ENCODE measurements at regions not wholly inside any gene's neighbourhood (a gene's known extent, or its start where the extent isn't known, plus 50 kb on each side); places are given as distances from the start of the nearest gene placed in this dataset.

DNA sequence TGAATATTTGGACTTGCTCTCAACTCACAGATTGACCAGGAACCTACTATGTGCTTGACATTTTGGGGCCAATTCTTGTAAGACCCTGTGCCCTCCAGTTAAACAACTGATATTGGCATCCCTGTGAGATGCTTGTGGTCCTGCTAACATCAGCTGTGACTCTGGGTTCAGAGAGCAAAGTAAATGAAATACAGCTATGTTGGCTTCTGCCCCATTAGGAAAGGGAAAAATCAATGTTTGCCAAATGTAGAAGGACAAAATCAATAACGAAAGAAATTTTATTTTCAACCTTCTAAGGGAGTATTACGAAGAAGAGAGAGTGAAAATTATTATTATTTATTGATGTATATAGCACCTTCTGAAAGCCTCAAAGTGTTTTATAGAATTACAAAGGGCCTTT lies 266.9 kb upstream of the ARID1B start:
- no peak for DNase-seq

DNA sequence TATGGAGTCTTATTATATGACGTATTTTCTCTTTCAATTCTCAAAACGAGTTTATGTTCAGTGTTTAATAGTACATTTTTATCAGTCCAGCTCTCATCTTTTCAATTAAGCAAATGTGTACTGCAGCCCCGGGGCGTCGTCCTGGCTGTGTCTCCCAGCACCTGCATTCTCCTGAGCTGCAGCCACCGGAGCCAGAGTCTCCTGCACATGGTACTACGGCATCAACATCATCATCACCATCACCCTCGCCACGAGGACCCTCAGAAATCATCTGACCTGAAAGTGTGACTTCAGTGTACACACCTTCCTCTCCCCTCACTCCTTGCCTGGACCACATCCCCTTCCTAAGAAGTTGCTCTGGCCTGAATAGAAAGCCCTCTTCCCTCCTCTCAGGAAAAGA lies 267.7 kb upstream of the ARID1B start:
- no peak for DNase-seq

DNA sequence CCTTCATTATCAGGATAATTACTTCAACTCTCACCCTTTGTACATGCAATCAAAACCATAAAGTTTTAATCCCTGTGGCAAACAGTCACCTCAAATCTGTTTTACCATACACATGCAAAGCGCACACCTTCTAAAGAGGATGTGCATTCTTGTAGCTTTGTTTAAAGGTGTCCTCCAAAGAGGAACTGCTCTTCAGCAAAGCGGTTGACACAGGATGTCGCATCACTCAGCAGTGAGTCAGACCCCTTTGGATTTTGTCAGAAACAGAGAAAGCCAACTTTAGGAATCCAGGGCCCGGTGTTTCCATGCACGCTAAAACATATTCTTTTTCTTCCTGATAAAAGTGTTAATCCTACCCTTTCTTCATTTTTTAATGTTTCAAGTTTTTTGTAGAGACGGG lies 268.3 kb upstream of the ARID1B start:
- DNase-seq, result no peak

DNA sequence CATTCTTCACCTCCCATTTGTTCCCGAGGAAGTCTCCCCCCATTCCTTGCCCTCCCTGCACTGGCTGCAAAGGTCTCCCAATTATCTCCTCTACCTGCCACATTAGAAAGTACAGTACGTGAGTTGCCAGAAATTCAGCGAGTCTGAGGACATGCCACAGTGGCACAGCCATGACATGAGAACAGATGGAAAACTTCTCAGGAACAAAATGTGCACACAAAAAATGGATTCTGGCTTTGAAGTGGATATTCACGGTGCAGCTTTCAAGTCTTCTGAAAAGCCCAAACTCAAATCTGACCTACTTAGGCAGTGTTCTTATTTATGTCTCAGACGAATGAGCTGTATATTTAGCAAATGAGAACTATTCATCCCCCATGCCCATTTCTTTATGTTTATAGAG lies 269.1 kb upstream of the ARID1B start:
- DNase-seq, result no peak

DNA sequence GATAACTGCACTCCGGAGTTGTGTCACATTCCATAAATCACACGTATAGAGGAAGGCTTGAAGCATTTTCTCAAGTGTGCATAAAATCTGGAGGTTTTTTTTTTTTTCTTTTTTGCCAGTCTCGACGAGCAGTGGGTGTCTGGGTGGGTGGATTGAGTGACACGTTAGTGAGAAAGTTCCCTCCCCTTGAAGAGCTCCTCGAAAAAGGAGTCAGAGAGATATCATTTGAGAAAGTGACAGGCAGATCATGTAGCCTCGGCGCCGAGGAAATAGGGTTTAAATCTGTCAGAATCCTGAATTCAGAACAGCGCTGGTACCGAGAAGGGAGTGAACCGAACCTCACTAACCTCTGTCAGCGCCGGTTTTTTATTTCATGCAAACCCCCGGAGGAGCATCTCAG lies 269.5 kb upstream of the ARID1B start:
- DNase-seq, result no peak

DNA sequence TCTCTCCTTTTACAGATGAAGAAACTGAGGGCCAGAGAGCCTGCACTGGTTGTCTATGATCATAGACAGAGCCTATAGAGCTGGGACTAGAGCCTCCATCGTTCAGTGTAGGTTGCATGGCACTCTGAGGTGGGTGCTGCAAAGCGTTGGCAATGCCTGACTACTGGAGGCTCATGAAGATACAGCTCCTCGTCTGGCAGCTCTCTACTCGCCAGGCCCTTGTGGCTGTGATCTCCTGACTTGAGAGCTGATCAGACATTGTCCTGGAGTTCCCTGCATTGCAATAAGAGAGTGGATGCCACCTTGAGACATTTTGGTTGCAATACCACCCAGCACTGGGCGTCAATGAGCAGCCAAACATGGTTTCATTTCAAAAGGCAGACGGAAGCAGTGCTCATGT lies 270.1 kb upstream of the ARID1B start:
- DNase-seq, result no peak

DNA sequence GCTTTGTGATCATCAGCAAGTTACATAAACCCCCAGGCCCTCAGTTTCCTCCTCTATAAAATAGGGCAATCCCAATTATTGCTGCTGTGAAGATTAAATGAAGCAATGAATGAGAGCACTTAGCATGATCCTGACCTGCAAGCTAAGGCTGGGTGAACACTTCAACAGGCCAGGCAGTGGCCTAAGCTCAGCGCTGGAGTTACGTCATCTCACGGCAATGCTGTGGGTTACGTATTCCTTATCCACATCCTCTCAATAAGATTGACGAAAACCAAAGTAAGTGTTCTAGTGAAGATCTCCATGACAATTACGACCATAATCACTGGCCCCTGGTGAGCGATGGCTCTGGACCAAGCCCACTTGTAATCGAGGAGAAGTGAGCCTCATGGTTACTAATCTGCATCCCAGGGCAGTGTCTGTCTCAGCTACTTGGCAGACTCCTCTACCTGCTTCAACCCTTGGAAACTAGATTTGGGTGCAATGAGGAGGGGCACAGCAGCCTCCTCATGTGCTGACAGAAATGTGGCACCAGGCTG lies 274.1 kb upstream of the ARID1B start:
- DNase-seq, result no peak

DNA sequence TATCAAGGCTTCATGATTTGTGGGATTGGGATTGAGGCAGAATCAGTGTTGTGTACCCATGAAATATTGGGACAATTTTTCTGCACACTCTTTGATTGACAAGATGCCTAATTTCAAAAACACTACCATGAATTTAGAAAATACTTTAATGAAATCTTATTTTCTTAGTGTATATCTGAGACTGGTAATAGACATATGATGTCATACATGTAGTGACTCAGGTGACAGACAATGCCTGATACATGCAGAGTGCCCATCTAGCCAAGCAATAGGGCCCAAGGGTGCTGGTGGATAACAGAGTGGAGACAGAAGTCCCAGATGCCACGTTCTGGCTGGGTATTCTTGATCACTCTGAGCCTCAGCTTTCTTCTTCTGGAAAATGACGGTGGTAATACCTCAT lies 279.6 kb upstream of the ARID1B start:
- DNase-seq, result no peak

DNA sequence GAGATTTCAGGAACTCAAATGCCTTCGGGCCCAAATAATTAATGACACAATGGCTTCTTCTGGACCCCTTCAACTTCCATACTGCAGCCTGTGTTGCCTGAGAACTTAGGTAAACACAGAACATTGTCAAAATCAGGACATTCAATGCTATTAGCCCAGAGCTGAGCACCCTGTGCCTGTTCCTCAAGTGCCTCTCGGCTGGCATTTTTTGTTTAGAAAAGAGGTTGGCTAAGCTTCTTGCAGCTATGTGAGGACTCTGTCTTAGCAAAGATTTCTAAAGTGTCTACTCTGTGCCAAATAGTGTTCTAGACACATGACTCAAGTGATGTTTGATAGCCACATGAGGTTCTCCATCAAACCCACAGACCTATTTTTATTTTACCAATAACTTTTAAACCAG lies 289.3 kb upstream of the ARID1B start:
- no peak for DNase-seq

DNA sequence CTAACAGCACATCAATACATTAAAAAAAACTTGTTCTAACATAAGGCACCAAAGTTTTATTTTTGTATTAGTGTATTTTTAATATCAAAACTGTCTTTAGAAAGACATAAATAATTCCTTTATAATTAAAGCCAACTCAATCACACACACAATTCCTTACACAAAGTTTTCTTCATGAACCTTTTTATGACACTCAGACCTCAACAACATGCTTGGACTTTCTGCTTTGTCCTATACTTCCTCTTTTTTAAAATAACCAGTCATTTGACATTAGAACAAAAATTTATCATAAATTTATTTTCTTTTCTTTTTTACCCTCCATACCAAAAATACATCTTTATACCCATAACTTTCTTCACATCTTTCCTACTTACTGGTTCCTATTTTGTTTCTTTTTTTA lies 292.0 kb upstream of the ARID1B start:
- no peak for DNase-seq

DNA sequence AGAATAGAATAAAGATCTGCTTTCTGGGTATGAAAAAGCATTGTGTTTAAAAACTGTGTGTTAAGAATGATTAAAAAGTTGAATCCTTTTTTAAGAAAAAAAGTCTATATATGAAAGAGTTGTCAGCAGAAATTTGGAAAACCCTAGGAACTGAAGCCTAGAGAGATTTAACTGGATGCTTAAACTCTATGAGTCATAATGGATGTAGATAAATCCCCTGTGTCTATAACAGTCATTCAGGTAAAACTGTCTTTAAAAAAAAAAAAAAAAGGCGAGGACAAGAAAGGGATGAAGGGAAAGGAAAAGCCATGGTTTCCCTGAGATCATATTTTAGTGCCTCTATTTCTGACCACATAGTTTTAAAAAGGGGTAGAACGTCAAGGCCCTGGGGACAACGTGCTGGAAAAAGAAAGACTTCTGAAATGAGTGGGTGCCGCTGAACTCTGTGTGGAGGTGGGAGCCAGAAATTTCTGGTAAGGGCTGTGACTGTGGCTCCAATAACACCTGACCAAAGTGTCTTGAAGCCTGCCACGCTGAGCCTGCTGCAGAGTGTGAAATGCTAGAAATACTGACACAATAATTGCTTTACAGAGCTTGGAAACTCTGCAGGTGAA lies 302.6 kb upstream of the ARID1B start:
- DNase-seq, result no peak

DNA sequence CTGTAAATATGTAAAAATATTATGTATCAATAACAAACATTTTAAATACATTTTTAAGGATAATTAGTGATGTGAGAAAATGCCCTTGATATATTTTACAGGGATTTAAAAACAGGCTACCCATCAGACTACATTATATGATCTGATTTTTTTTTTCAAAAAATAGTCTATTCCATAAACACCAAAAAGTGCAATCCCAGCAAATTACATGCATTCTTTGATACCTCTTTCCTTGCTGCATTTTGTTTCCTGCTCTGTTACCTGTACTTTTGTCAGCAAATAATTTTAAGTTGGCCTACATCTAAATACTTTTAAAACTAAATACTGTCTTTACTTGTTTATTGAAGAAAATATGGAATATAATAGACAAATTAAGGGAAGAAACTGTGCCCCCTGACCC lies 306.2 kb upstream of the ARID1B start:
- no peak for DNase-seq

DNA sequence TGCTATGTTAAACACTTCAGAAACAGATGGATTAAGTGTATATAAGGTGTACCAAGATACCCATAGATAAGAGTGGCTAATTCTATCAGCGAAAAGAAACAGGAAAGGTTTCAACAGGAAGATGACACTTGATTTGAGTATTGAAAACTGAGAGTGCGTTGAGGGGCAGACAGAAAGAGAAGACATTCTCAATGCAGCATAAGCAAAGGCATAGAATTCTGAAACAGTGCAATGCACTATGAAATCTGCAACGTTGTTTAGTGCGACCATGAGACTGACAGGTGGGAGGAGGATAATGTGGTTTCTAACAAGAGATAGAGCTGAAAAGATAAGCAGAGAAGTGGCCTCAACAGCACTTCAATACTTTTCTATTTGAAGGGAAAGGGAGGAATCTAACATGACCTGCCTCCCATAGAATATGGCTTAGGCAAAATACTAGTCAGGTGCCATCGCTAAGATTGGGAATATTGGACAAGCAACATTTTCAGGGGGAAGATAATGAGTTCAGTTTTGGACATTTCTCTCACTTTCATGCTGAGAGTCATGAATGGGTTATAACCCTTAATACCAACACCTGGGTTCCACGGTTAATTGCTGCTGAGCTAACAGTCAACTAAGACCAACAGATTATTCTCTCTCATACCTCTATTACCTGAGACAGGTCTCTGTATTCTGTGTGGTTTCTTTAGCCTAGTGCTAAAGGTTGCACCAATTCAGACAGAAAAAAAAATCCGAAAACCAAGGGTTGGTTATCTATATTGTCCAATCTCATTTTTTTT lies 312.9 kb upstream of the ARID1B start:
- DNase-seq, result no peak

DNA sequence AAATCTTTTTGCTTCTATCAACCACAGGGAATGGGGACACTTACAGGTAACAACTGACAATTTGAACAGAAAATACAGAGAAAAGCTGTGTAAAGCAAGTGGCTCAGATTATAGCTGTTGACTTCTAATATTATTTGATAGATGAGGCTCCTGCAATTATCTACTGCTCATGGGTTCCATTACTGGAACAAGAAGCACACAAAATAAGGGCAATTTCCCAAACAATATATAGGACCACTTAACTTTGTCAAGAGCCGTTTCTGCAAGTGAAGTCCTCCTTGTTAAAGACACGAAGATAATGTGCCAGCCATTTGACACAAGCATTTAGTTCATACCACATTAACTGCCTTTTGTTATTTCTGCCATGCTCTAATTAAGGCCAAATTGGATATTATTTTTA lies 315.5 kb upstream of the ARID1B start:
- DNase-seq, result no peak

DNA sequence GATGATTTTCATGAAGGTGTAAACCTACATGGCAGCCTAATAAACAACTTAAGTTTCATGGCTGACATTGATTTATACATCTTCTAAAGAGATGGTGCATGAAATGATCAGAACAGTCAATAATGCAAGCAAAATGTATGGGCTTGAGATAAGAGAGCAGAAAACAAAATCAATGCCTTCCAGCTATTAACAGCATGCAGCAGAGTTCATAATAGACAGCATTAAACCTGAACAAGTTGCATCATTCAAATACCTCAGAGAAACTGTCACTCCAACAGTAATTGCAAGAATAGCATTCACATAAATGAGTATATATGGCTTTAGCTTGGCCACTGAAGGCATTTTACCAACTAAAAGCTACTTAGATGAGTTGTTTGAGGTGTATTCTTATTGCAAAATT lies 319.6 kb upstream of the ARID1B start:
- no peak for DNase-seq

DNA sequence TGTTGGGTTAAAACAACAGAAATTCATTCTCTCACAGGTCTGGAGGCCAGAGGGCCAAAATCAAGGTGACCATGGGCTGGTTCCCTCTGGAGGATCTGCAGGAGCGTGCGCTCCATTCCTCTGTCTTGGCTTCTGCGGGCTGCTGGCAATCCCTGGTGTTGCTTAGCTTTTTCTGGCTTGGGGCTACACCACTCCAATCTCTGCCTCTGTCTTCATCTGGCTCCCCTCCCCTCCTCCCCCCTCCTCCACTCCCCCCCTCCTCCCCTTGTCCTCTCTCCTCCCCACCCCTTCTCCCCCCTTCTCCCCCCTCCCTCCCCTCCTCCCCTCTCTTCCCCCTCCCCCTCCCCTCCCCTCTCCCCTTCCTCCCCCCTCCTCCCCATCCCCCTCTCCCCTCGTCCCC lies 321.3 kb upstream of the ARID1B start:
- no peak for DNase-seq

DNA sequence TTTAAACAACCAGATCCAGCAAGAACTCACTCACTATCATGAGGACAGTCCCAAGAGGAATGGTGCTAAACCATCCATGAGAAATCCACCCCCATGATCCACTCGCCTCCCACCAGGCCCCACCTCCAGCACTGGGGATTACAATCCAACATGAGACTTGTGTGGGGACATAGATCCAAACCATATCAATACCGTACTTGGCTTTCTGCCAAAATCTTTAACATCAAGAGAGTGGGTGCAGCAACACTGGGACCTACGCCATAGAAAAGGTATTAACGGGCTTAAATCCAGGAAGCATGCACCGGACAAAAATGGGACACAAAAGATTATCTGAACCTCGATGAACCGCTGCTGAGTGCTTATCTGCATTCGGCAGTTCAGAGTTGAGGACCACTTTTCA lies 322.3 kb upstream of the ARID1B start:
- DNase-seq, result no peak

DNA sequence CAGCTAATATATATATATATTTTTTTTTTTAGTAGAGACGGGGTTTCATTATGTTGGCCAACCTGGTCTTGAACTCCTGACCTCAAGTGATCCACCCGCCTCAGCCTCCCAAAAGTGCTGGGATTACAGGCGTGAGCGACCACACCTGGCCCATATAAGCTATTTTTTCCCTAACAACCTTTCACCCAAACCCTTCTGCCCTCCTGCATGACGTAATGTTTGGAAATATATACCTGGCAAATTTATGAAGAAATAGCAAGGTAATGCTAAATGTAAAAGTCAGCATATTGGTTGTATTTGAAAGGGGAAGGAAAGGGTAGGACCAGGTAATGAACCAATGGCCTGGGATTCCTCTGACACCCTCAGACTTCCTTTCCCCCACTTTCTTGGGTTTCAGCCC lies 325.5 kb upstream of the ARID1B start:
- DNase-seq, result no peak

DNA sequence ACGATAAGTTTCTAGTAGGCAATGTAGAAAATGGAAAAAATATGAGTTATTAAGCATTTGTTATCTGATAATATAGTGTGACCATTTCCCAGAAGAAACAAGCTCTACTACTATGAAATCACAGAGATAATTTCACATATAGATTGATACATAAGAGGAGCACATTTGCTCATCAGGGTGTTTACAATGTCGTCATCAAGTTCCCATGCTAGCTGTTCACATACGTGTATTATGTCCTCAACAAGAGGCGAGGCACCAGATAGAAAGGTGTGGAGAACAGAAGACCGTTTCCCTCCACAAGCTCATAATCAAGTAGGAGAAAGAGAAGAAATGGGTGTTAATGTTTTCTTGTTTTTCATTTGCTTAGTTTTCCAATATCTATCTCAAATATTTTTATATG lies 326.1 kb upstream of the ARID1B start:
- no peak for DNase-seq

DNA sequence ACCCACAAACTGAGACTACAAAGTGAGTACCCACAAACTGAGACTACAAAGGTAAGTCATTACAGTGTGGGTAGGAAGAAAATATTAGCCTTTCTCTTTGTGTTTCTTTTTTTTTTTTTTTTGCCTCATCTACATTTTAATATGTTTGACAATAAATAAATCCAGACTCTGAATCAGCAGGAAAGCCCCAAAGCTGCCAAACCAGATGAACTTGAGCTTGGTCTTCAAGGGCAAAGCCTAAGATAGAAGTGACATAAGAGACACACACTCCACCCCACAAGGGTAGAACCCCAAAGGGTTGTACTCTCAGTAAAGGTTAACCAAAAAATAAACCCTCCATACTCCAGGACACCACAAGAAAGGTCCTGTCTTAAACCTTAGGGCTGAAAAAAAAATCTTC lies 326.8 kb upstream of the ARID1B start:
- DNase-seq, result no peak

DNA sequence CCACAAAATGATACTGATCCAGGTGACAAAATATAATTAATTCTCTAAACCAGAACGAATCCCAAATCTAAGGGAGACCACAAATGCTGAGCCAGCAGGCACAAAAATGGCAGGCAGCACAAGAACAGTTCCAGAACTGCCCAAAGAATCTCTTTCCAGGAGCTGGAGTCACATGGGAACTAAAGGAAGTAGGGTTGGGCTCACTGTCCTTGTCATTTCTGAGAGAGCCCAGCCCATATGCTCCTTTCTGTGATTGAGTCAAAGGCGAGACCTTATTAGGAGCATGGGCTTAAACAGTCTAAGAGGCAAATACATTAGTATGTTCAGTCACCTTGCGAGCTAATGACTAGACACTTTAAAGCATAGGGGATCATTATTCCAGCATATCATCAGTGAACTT lies 327.6 kb upstream of the ARID1B start:
- no peak for DNase-seq

DNA sequence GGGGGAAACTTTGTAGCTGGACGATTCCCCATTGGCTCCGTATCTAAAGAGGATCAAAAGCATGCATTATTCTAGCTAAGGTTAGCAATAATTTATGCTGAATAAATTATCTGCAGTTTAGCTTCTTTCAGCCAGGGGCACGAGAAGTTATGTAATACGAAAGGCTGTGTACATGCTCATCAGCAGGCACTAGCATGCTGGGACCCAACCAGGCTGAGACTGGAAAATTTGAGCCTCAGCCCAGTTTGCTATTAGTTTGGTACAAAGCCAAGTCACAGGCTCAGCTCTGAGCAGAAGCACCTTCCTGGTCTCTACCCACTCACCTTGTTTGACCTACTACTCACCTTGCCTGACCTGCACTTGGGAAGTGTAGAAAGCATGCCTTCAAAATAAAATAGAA lies 328.1 kb upstream of the ARID1B start:
- DNase-seq, result no peak

DNA sequence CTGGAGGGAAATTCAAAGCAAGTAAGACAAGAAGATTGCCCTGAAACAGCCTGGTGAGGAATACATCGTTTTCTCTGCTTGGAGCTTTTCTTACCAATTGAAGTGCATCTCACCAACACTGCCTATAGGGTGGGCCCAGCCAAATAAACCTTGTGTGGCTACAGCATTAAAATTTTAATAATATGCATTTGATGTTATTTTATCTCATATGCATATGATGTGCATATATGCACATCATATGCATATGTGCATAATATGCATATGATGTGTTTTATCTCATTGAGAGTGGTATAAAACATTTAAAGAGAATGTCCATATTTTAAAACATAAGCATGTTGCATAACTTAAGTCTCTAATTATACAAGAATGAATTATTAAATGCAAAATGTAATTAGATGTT lies 328.6 kb upstream of the ARID1B start:
- DNase-seq, result no peak

DNA sequence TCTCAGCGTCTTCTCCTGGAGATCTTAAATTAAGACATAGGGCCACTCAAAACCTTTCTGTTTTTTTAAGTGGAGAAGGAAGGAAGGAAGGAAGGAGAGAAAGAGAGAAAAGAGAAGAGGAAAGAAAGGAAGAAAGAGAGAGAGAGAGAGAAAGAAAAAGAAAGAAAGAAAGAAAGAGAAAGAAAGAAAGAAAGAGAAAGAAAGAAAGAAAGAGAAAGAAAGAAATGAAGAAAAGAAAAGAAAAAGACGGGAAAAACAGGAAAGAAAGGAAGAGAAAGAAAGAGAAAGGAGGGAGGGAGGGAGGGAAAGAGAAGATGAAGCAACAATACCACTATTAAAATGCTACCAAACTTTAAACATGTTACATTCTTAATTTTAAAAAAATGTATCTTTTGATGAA lies 336.5 kb upstream of the ARID1B start:
- DNase-seq, result no peak
